Effector memory CD8-positive, alpha-beta T cell (primary cell): ENCODE measurements at regions not wholly inside any gene's neighbourhood (a gene's known extent, or its start where the extent isn't known, plus 50 kb on each side); places are given as distances from the start of the nearest gene placed in this dataset.
"Not testable (repeated sequence)": the region's sequence is repeated elsewhere in the genome, so short reads cannot be mapped to it uniquely, and the experiment has no call there.

Experiments used
- ATAC-seq: fragments of 150-1000 bp; cut with Tn5 transposase; replicated peaks from 2 replicates; pipeline ENCODE4 v1.10.0; 2021; ENCODE audit warnings: mild to moderate bottlenecking, moderate library complexity
- DNase-seq, 3 experiments: peaks; one replicate each; pipeline ENCODE4 v3.0.0; 2021
- H3K27ac Mint-ChIP-seq, 2 donors: one replicate each; pipeline ENCODE4 v1.8.0; 2022; ENCODE audit warnings: mild to moderate bottlenecking in 2 of 2, mixed read lengths in 2 of 2, moderate library complexity in 2 of 2
- H3K27me3 Mint-ChIP-seq, 2 donors: one replicate each; pipeline ENCODE4 v1.8.0; 2022; ENCODE audit warnings: mixed read lengths in 2 of 2
- H3K36me3 Mint-ChIP-seq: one replicate; pipeline ENCODE4 v1.8.0; 2022; ENCODE audit warnings: mild to moderate bottlenecking, moderate library complexity, mixed read lengths; ENCODE audit not compliant: insufficient read depth
- H3K4me1 Mint-ChIP-seq, 2 donors: one replicate each; pipeline ENCODE4 v1.8.0; 2022; ENCODE audit warnings: low read depth in 2 of 2, mixed read lengths in 2 of 2
- H3K4me3 Mint-ChIP-seq, 2 donors: one replicate each; pipeline ENCODE4 v1.8.0; 2022; ENCODE audit warnings: mild to moderate bottlenecking in 2 of 2, mixed read lengths in 2 of 2, moderate library complexity in 2 of 2
- H3K9me3 Mint-ChIP-seq, 2 donors: one replicate each; pipeline ENCODE4 v1.8.0; 2022; ENCODE audit warnings: mixed read lengths in 2 of 2

GRCh38 chr3:13187593-13187992 is 114.4 kb upstream of the IQSEC1 start:
- ATAC-seq: no peak
- Mint-ChIP-seq H3K36me3 (no peaks in the 10 kb centered on the region), H3K27me3 (peaks cover 15 to 27% of the 10 kb centered on the region in 2 donors), H3K4me3 (no peak overlapping the region), H3K4me1 (peaks cover 8 to 33% of the 10 kb centered on the region in 2 donors), H3K9me3 (peaks cover 0 to 2% of the 10 kb centered on the region in 2 donors), H3K27ac (peak overlapping the region in 1 of 2 donors; percentile 76)
- DNase-seq: no peak

DNA sequence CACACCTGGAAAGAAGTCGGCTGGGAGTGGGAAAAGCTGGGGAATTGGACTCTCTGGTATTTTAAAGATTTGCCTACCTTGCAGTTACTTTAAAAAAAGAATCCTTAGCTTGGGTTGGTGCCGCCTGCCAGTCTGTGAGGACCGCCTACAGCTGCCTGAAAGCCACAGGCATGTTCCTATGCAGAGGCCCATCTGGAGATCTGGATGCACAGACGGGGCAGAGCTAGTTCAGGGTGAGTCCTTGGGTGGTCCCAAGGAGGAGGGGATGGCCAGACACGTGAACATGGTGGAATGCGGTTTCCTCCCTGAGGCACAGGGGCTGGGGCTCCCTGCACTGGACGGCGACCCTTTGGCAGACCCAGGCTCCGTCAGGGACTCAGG is 113.2 kb upstream of the IQSEC1 start:
- H3K4me1 Mint-ChIP-seq: peaks cover 8 to 32% of the 10 kb centered on the region in 2 donors
- DNase-seq (no peak), ATAC-seq (no peak)
- peaks cover 15 to 27% of the 10 kb centered on the region in 2 donors for H3K27me3 Mint-ChIP-seq
- no peak overlapping the region for H3K4me3 Mint-ChIP-seq
- H3K9me3 Mint-ChIP-seq: peaks cover 0 to 2% of the 10 kb centered on the region in 2 donors
- H3K36me3 Mint-ChIP-seq: no peaks in the 10 kb centered on the region
- H3K27ac Mint-ChIP-seq: no peak overlapping the region

- ATAC-seq (no peak), DNase-seq (no peak)
- H3K27ac Mint-ChIP-seq: no peak overlapping the region
- H3K9me3 Mint-ChIP-seq: peaks cover 0 to 2% of the 10 kb centered on the region in 2 donors
- peaks cover 11 to 27% of the 10 kb centered on the region in 2 donors for H3K27me3 Mint-ChIP-seq
- H3K36me3 Mint-ChIP-seq: no peaks in the 10 kb centered on the region
- H3K4me3 Mint-ChIP-seq: no peak overlapping the region
- H3K4me1 Mint-ChIP-seq: peaks cover 8 to 29% of the 10 kb centered on the region in 2 donors
These were observed 112.7 kb upstream of the IQSEC1 start for GRCh38 chr3:13185737-13186434.

DNA sequence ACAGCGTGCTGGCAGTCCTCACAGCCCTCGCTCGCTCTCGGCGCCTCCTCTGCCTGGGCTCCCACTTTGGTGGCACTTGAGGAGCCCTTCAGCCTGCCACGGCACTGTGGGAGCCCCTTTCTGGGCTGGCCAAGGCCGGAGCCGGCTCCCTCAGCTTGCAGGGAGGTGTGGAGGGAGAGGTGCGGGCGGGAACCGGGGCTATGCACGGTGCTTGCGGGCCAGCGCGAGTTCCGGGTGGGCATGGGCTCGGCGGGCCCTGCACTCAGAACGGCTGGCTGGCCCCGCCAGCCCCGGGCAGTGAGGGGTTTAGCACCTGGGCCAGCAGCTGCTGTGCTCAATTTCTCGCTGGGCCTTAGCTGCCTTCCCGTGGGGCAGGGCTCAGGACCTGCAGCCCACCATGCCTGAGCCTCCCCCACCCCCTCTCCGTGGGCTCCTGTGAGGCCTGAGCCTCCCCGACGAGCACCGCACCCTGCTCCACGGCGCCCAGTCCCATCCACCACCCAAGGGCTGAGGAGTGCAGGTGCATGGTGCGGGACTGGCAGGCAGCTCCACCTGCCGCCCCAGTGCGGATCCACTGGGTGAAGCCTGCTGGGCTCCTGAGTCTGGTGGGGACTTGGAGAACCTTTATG is 106.5 kb upstream of the IQSEC1 start:
- DNase-seq, H3K4me1 Mint-ChIP-seq, H3K4me3 Mint-ChIP-seq, H3K27ac Mint-ChIP-seq, H3K36me3 Mint-ChIP-seq, ATAC-seq: not testable (repeated sequence)
- Mint-ChIP-seq H3K9me3 (peaks cover 3 to 12% of the 10 kb centered on the region in 2 donors), H3K27me3 (peaks cover 13 to 14% of the 10 kb centered on the region in 2 donors)

DNA sequence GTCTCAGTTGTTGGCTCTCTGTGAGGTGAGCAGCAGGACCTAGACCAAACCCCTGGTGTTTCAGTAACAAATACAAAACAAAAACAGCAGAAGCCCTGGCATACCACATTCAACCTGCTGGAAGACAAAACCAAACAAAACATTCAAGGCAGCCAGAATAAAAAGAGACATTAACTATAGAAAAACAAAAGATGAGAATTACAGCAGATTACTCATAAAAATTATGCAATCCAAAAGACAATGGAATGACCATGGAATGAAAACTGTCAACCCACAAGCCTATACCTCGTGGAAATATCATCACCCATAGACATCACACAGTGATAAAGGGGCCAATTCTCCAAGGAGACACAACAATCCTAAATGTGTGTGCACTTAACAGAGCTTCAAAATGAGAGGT is 106.0 kb upstream of the IQSEC1 start:
- Mint-ChIP-seq H3K27me3 (peaks cover 12 to 14% of the 10 kb centered on the region in 2 donors), H3K4me1 (no peaks in the 10 kb centered on the region), H3K36me3 (no peaks in the 10 kb centered on the region), H3K9me3 (peaks cover 3 to 12% of the 10 kb centered on the region in 2 donors), H3K4me3 (no peak overlapping the region), H3K27ac (no peak overlapping the region)
- DNase-seq (no peak), ATAC-seq (no peak)

- H3K4me1 Mint-ChIP-seq: no peaks in the 10 kb centered on the region
- H3K9me3 Mint-ChIP-seq: peaks cover 3 to 12% of the 10 kb centered on the region in 2 donors
- H3K4me3 Mint-ChIP-seq: no peak overlapping the region
- no peak for ATAC-seq
- no peak for DNase-seq
- H3K27ac Mint-ChIP-seq: no peak overlapping the region
- peaks cover 9 to 13% of the 10 kb centered on the region in 2 donors for H3K27me3 Mint-ChIP-seq
- no peaks in the 10 kb centered on the region for H3K36me3 Mint-ChIP-seq
These were observed 104.9 kb upstream of the IQSEC1 start for GRCh38 chr3:13178107-13178506.

GRCh38 chr3:13177641-13178040 is 104.4 kb upstream of the IQSEC1 start:
- no peaks in the 10 kb centered on the region for H3K36me3 Mint-ChIP-seq
- H3K4me1 Mint-ChIP-seq: no peaks in the 10 kb centered on the region
- H3K4me3 Mint-ChIP-seq: no peak overlapping the region
- peaks cover 3 to 12% of the 10 kb centered on the region in 2 donors for H3K9me3 Mint-ChIP-seq
- peaks cover 9 to 13% of the 10 kb centered on the region in 2 donors for H3K27me3 Mint-ChIP-seq
- DNase-seq (no peak), ATAC-seq (no peak)
- H3K27ac Mint-ChIP-seq: no peak overlapping the region

DNA sequence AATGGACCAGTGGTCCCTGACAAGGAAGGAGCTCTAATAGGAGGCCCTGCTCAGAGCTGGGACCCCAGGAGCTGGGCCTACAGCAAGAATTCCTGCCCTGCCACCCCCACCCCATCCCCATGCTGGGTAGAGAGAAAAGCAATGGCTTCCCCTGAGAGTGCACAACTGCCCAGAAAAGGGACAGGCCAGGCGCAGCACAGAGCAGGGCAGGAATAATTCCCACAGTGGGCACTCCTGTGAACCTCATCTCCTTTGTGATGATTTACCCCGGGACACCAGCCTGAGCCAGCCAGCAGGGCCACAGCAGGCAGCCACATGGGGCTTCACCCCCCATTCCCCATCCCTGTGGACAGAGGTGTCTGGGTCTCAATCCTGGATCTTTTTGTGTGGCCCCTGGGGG is 104.0 kb upstream of the IQSEC1 start:
- ATAC-seq: no peak
- no peaks in the 10 kb centered on the region for H3K36me3 Mint-ChIP-seq
- H3K4me3 Mint-ChIP-seq: no peak overlapping the region
- no peak overlapping the region for H3K27ac Mint-ChIP-seq
- peaks cover 9 to 13% of the 10 kb centered on the region in 2 donors for H3K27me3 Mint-ChIP-seq
- peaks cover 3 to 12% of the 10 kb centered on the region in 2 donors for H3K9me3 Mint-ChIP-seq
- DNase-seq: no peak
- no peaks in the 10 kb centered on the region for H3K4me1 Mint-ChIP-seq

- Mint-ChIP-seq H3K36me3 (no peaks in the 10 kb centered on the region), H3K9me3 (peaks cover 3 to 12% of the 10 kb centered on the region in 2 donors), H3K27ac (no peak overlapping the region), H3K4me1 (no peaks in the 10 kb centered on the region), H3K4me3 (no peak overlapping the region), H3K27me3 (peaks cover 9 to 13% of the 10 kb centered on the region in 2 donors)
- DNase-seq (no peak), ATAC-seq (no peak)
These were observed 103.2 kb upstream of the IQSEC1 start for GRCh38 chr3:13176445-13176844.

GRCh38 chr3:13174803-13175135 is 101.5 kb upstream of the IQSEC1 start:
- Mint-ChIP-seq H3K9me3 (peaks cover 3 to 12% of the 10 kb centered on the region in 2 donors), H3K36me3 (no peaks in the 10 kb centered on the region), H3K27ac (peak overlapping the region in 1 of 2 donors; percentile 51), H3K4me1 (no peaks in the 10 kb centered on the region), H3K27me3 (peaks cover 9 to 13% of the 10 kb centered on the region in 2 donors), H3K4me3 (no peak overlapping the region)
- ATAC-seq: no peak
- no peak for DNase-seq

DNA sequence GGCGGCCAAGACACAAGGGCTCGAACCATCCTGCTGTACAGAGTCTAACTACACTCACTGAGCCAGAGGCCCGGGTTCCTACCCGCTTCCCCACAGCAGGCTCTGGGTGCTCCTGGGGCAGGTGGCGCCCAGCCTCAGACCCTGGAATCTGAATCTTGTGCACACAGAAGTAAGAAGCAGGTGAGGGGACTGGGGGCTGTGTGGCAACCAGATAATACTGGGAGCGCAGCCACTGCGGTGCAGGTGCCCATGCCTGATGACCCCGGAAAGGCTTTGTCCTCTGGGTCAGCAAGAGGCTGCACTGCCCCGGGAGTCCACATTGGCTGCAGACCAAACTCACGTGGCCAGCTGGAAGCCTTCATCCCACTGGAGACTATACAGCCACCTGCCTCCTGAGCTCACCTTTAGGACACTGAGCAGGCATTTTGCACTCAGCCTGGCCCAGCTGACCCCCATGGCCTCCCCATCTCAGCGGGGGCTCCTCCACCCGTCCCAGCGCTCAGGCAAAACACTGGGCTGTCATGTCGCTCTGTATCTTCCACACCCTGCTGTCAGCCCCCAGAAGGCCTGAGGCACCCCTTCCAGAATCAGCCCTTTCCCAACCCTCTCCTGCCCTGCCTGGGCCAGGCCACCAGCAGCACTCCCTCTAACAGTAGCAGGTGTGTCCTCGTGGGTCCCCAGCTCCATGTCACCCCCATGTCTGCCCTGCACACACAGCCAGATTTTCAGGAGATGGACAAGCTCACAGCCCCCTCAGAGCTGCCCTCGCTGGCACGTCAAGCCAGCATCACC is 101.0 kb upstream of the IQSEC1 start:
- DNase-seq (no peak), ATAC-seq (no peak)
- Mint-ChIP-seq H3K27ac (peak overlapping the region in 1 of 2 donors; percentile 51), H3K36me3 (no peaks in the 10 kb centered on the region), H3K4me1 (no peaks in the 10 kb centered on the region), H3K27me3 (peaks cover 9 to 13% of the 10 kb centered on the region in 2 donors), H3K4me3 (no peak overlapping the region), H3K9me3 (peaks cover 3 to 11% of the 10 kb centered on the region in 2 donors)

DNA sequence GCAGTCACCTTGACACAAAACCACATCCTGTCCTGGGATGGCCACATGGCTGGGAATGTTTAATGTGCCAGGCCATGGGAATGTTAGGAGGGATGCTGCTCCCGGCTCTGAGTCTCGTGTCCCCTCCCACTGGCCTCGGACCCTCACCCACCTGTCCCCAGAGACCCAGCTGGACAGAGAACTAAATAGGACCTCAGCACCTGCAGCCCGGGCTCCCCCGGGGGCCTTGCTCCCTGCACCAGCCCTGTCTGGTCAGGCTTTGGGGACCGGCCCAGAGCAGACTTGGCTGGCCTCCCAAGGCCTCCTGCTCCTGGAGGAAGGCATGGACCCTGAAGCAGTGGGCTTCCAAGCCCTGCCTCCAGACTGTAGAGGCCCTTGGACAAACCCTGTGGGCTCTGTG is 100.0 kb upstream of the IQSEC1 start:
- peaks cover 0 to 1% of the 10 kb centered on the region in 2 donors for H3K9me3 Mint-ChIP-seq
- no peaks in the 10 kb centered on the region for H3K36me3 Mint-ChIP-seq
- no peaks in the 10 kb centered on the region for H3K4me1 Mint-ChIP-seq
- no peak overlapping the region for H3K27ac Mint-ChIP-seq
- peaks cover 9 to 13% of the 10 kb centered on the region in 2 donors for H3K27me3 Mint-ChIP-seq
- no peak for ATAC-seq
- DNase-seq: no peak
- H3K4me3 Mint-ChIP-seq: no peak overlapping the region

DNA sequence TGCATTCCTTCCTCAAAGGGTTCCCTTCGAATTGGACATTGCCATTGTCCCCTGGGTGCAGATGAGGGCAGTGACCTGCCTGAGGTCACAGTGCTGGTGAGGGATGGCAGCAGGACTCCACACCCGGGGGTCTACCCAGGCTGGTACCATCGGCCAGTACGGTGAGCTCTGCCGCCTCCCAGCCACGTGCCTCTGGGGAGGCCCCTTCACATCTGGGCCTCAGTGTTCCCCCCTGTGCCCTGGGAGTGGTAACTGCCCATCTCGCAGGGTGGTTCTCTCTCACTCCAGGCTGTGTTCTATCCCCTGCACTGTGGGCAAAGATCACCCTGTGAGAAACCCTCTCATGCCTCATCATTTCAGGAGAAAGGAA is 99.4 kb upstream of the IQSEC1 start:
- DNase-seq (no peak), ATAC-seq (no peak)
- Mint-ChIP-seq H3K9me3 (no peaks in the 10 kb centered on the region), H3K36me3 (no peaks in the 10 kb centered on the region), H3K4me3 (no peak overlapping the region), H3K27ac (no peak overlapping the region), H3K4me1 (no peaks in the 10 kb centered on the region), H3K27me3 (peaks cover 9 to 13% of the 10 kb centered on the region in 2 donors)
